ENCODE measurements at regions not wholly inside any gene's neighbourhood (a gene's known extent, or its start where the extent isn't known, plus 50 kb on each side); places are given as distances from the start of the nearest gene placed in this dataset.

GRCh38 chr9:29564564-29564963, 1991.3 kb upstream of the C9orf72 start:
- TF ChIP-seq CTCF (optimal IDR thresholded peaks at IDR 0.05 in 1 of 3, IDR thresholded peaks at IDR 0.05 in 1 of 3, conservative IDR thresholded peaks at IDR 0.05 in 1 of 3; ENCODE audit: extremely low read depth in 1 of 3, insufficient read depth in 2 of 3, low read length in 3 of 3) (no peak), EZH2 (IDR thresholded peaks at IDR 0.05; ENCODE audit: low read length) (no peak)

All from keratinocyte (primary cell).